DOHH2 (cell line): ENCODE measurements at regions not wholly inside any gene's neighbourhood (a gene's known extent, or its start where the extent isn't known, plus 50 kb on each side); places are given as distances from the start of the nearest gene placed in this dataset.

Experiments used
- H3F3A ChIP-seq: fragments of 200-600 bp; sonication (generic), shearing (Covaris generic); 2 replicates; pipeline ENCODE4 v1.6.0; 2016; ENCODE audit warnings: antibody characterized with exemption, mild to moderate bottlenecking; ENCODE audit not compliant: control insufficient read depth, insufficient read depth
- H3K27ac ChIP-seq: fragments of 200-600 bp; sonication (generic); 2 replicates; pipeline ENCODE4 v1.5.1; 2014; ENCODE audit warnings: low read depth, mild to moderate bottlenecking, low read length, moderate library complexity
- H3K27me3 ChIP-seq: fragments of 200-600 bp; sonication (generic); 2 replicates; pipeline ENCODE4 v1.6.1; 2014; ENCODE audit warnings: mild to moderate bottlenecking, low read length, mixed read lengths; ENCODE audit not compliant: control insufficient read depth
- H3K36me3 ChIP-seq: fragments of 200-600 bp; sonication (generic); 2 replicates; pipeline ENCODE4 v1.6.1; 2014; ENCODE audit warnings: mild to moderate bottlenecking, low read length, moderate library complexity, mixed read lengths; ENCODE audit not compliant: control insufficient read depth
- H3K4me1 ChIP-seq: fragments of 200-600 bp; sonication (generic); 2 replicates; pipeline ENCODE4 v1.6.1; 2014; ENCODE audit warnings: mild to moderate bottlenecking, low read length, mixed read lengths; ENCODE audit not compliant: control insufficient read depth
- H3K4me2 ChIP-seq: fragments of 200-600 bp; sonication (generic); 2 replicates; pipeline ENCODE4 v1.6.0; 2014; ENCODE audit warnings: mild to moderate bottlenecking, low read length, moderate library complexity
- H3K4me3 ChIP-seq: fragments of 200-600 bp; sonication (generic); 2 replicates; pipeline ENCODE4 v1.5.1; 2014; ENCODE audit warnings: mild to moderate bottlenecking, low read length, mixed read lengths
- H3K79me2 ChIP-seq: fragments of 200-600 bp; sonication (generic); 2 replicates; pipeline ENCODE4 v1.6.1; 2014; ENCODE audit warnings: mild to moderate bottlenecking, low read length, mixed read lengths; ENCODE audit not compliant: control insufficient read depth
- H3K9me2 ChIP-seq: fragments of 200-600 bp; sonication (generic); replicated peaks from 2 replicates; pipeline ENCODE4 v1.6.1; 2014; ENCODE audit warnings: mild to moderate bottlenecking, low read length, mixed read lengths; ENCODE audit not compliant: control insufficient read depth
- H3K9me3 ChIP-seq: fragments of 200-600 bp; sonication (generic); 2 replicates; pipeline ENCODE4 v1.6.1; 2014; ENCODE audit warnings: antibody characterized with exemption, low read length, mixed read lengths; ENCODE audit not compliant: control insufficient read depth, insufficient read depth
- H4K20me1 ChIP-seq: fragments of 200-600 bp; sonication (generic); 2 replicates; pipeline ENCODE4 v1.6.0; 2014; ENCODE audit warnings: low read depth, mild to moderate bottlenecking, antibody characterized with exemption, low read length, moderate library complexity; ENCODE audit not compliant: control insufficient read depth, insufficient read depth
- EZH2phosphoT487 ChIP-seq: fragments of 200-600 bp; sonication (generic); IDR thresholded peaks from 2 replicates; pipeline ENCODE4 v1.6.1; 2017; ENCODE audit warnings: borderline replicate concordance, mild to moderate bottlenecking, antibody characterized with exemption, low read length, moderate library complexity, mixed read lengths
- TF ChIP-seq, protein P1 (sequence below): fragments of 200-600 bp; sonication (generic); IDR thresholded peaks from one replicate; pipeline ENCODE4 v1.5.1; 2014; ENCODE audit warnings: antibody characterized with exemption, mild to moderate bottlenecking, low read depth, low read length; ENCODE audit not compliant: poor library complexity, severe bottlenecking

GRCh38 chr3:130242850-130243569 is 102.5 kb upstream of the COL6A5 start:
- no peaks in the 10 kb centered on the region for H3K4me1 ChIP-seq
- no peaks in the 10 kb centered on the region for H3K9me2 ChIP-seq
- no peak overlapping the region for H3K4me3 ChIP-seq
- no peaks in the 10 kb centered on the region for H3K9me3 ChIP-seq
- no peak for TF ChIP-seq EZH2phosphoT487
- TF ChIP-seq, protein P1, sequence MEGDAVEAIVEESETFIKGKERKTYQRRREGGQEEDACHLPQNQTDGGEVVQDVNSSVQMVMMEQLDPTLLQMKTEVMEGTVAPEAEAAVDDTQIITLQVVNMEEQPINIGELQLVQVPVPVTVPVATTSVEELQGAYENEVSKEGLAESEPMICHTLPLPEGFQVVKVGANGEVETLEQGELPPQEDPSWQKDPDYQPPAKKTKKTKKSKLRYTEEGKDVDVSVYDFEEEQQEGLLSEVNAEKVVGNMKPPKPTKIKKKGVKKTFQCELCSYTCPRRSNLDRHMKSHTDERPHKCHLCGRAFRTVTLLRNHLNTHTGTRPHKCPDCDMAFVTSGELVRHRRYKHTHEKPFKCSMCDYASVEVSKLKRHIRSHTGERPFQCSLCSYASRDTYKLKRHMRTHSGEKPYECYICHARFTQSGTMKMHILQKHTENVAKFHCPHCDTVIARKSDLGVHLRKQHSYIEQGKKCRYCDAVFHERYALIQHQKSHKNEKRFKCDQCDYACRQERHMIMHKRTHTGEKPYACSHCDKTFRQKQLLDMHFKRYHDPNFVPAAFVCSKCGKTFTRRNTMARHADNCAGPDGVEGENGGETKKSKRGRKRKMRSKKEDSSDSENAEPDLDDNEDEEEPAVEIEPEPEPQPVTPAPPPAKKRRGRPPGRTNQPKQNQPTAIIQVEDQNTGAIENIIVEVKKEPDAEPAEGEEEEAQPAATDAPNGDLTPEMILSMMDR = no peak
- H3K36me3 ChIP-seq = no peaks in the 10 kb centered on the region
- no peaks in the 10 kb centered on the region for H4K20me1 ChIP-seq
- H3K27me3 ChIP-seq = no peaks in the 10 kb centered on the region
- no peak overlapping the region for H3K4me2 ChIP-seq
- H3F3A ChIP-seq = no peaks in the 10 kb centered on the region
- no peaks in the 10 kb centered on the region for H3K79me2 ChIP-seq
- H3K27ac ChIP-seq = no peak overlapping the region

GRCh38 chr3:130243808-130244207 is 101.7 kb upstream of the COL6A5 start:
- Histone ChIP-seq H3K4me2 (no peak overlapping the region), H3K9me3 (no peaks in the 10 kb centered on the region), H3K27ac (no peak overlapping the region), H3F3A (no peaks in the 10 kb centered on the region), H3K27me3 (no peaks in the 10 kb centered on the region), H4K20me1 (no peaks in the 10 kb centered on the region), H3K4me1 (no peaks in the 10 kb centered on the region), H3K4me3 (no peak overlapping the region), H3K79me2 (no peaks in the 10 kb centered on the region), H3K36me3 (no peaks in the 10 kb centered on the region), H3K9me2 (no peaks in the 10 kb centered on the region)
- TF ChIP-seq, protein P1 = no peak
- no peak for TF ChIP-seq EZH2phosphoT487

DNA sequence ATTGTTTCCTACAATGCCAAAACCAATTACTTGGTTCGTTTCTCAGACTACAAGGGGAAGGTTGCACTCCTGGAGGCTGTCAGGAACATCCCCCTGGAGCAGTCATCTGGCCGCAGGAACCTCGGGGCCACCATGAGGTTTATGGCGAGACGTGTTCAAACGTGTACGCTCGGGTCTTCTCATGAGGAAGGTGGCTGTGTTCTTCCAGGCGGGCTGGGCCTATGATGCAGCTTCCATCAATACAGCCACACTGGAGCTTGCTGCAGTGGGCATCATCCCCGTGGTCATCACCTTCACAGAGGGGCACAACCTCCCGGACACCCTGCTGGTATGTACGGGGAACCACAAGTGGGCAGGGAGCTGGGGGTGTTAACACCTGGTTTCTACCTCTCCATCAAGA is 94.5 kb upstream of the COL6A5 start:
- H3K27me3 ChIP-seq = no peaks in the 10 kb centered on the region
- no peaks in the 10 kb centered on the region for H3K9me2 ChIP-seq
- H3K9me3 ChIP-seq = no peaks in the 10 kb centered on the region
- H4K20me1 ChIP-seq = no peaks in the 10 kb centered on the region
- TF ChIP-seq, protein P1 = no peak
- TF ChIP-seq EZH2phosphoT487 = no peak
- H3K4me2 ChIP-seq = no peak overlapping the region
- no peaks in the 10 kb centered on the region for H3K4me1 ChIP-seq
- no peak overlapping the region for H3K27ac ChIP-seq
- no peaks in the 10 kb centered on the region for H3K79me2 ChIP-seq
- no peaks in the 10 kb centered on the region for H3F3A ChIP-seq
- H3K36me3 ChIP-seq = no peaks in the 10 kb centered on the region
- no peak overlapping the region for H3K4me3 ChIP-seq
